ENCODE measurements at regions not wholly inside any gene's neighbourhood (a gene's known extent, or its start where the extent isn't known, plus 50 kb on each side); places are given as distances from the start of the nearest gene placed in this dataset.

- Histone ChIP-seq H3K27ac (ENCODE audit: low read depth in 2 of 2, low read length in 1 of 2) (no peak overlapping the region), H3K27me3 (ENCODE audit: control insufficient read depth in 1 of 2, insufficient read depth in 2 of 2, low read length in 2 of 2) (no peaks in the 10 kb centered on the region), H3K9me3 (ENCODE audit: control insufficient read depth in 2 of 2, insufficient read depth in 1 of 2, low read depth in 1 of 2, low read length in 1 of 2) (no peaks in the 10 kb centered on the region), H3K4me1 (ENCODE audit: control insufficient read depth in 2 of 2, insufficient read depth in 2 of 2, low read length in 1 of 2) (no peaks in the 10 kb centered on the region), H3K4me3 (ENCODE audit: low read depth in 1 of 2, low read length in 2 of 2) (no peak overlapping the region), H3K36me3 (ENCODE audit: control insufficient read depth in 2 of 2, insufficient read depth in 2 of 2, low read length in 1 of 2) (no peaks in the 10 kb centered on the region)
- WGBS, 2 donors: 91 to 94% methylated on average over 7 of the region's 7 CpGs
These were observed 190.2 kb upstream of the APCDD1 start for GRCh38 chr18:10264260-10264659.

GRCh38 chr18:10265560-10266333 is 188.7 kb upstream of the APCDD1 start:
- WGBS, 2 donors: 74% methylated on average over 6 of the region's 6 CpGs
- H3K9me3 ChIP-seq (ENCODE audit: control insufficient read depth in 2 of 2, insufficient read depth in 1 of 2, low read depth in 1 of 2, low read length in 1 of 2): no peaks in the 10 kb centered on the region
- peaks cover 0 to 2% of the 10 kb centered on the region in 2 donors for H3K4me1 ChIP-seq (ENCODE audit: control insufficient read depth in 2 of 2, insufficient read depth in 2 of 2, low read length in 1 of 2)
- H3K36me3 ChIP-seq (ENCODE audit: control insufficient read depth in 2 of 2, insufficient read depth in 2 of 2, low read length in 1 of 2): no peaks in the 10 kb centered on the region
- H3K27me3 ChIP-seq (ENCODE audit: control insufficient read depth in 1 of 2, insufficient read depth in 2 of 2, low read length in 2 of 2): no peaks in the 10 kb centered on the region
- no peak overlapping the region for H3K27ac ChIP-seq (ENCODE audit: low read depth in 2 of 2, low read length in 1 of 2)
- no peak overlapping the region for H3K4me3 ChIP-seq (ENCODE audit: low read depth in 1 of 2, low read length in 2 of 2)

GRCh38 chr18:10266334-10266590 is 188.2 kb upstream of the APCDD1 start:
- H3K9me3 ChIP-seq (ENCODE audit: control insufficient read depth in 2 of 2, insufficient read depth in 1 of 2, low read depth in 1 of 2, low read length in 1 of 2): no peaks in the 10 kb centered on the region
- no peaks in the 10 kb centered on the region for H3K27me3 ChIP-seq (ENCODE audit: control insufficient read depth in 1 of 2, insufficient read depth in 2 of 2, low read length in 2 of 2)
- H3K4me1 ChIP-seq (ENCODE audit: control insufficient read depth in 2 of 2, insufficient read depth in 2 of 2, low read length in 1 of 2): peaks cover 0 to 3% of the 10 kb centered on the region in 2 donors
- no peaks in the 10 kb centered on the region for H3K36me3 ChIP-seq (ENCODE audit: control insufficient read depth in 2 of 2, insufficient read depth in 2 of 2, low read length in 1 of 2)
- no peak overlapping the region for H3K27ac ChIP-seq (ENCODE audit: low read depth in 2 of 2, low read length in 1 of 2)
- WGBS, 2 donors: 76 to 78% methylated on average over 4 of the region's 4 CpGs
- no peak overlapping the region for H3K4me3 ChIP-seq (ENCODE audit: low read depth in 1 of 2, low read length in 2 of 2)

GRCh38 chr18:10269261-10269660 is 185.2 kb upstream of the APCDD1 start:
- no peaks in the 10 kb centered on the region for H3K27me3 ChIP-seq (ENCODE audit: control insufficient read depth in 1 of 2, insufficient read depth in 2 of 2, low read length in 2 of 2)
- no peak overlapping the region for H3K4me3 ChIP-seq (ENCODE audit: low read depth in 1 of 2, low read length in 2 of 2)
- peaks cover 0 to 3% of the 10 kb centered on the region in 2 donors for H3K4me1 ChIP-seq (ENCODE audit: control insufficient read depth in 2 of 2, insufficient read depth in 2 of 2, low read length in 1 of 2)
- H3K9me3 ChIP-seq (ENCODE audit: control insufficient read depth in 2 of 2, insufficient read depth in 1 of 2, low read depth in 1 of 2, low read length in 1 of 2): no peaks in the 10 kb centered on the region
- WGBS, 2 donors: 23 to 24% methylated on average over 1 of the region's 1 CpG
- no peaks in the 10 kb centered on the region for H3K36me3 ChIP-seq (ENCODE audit: control insufficient read depth in 2 of 2, insufficient read depth in 2 of 2, low read length in 1 of 2)
- no peak overlapping the region for H3K27ac ChIP-seq (ENCODE audit: low read depth in 2 of 2, low read length in 1 of 2)

GRCh38 chr18:10270151-10270571 is 184.3 kb upstream of the APCDD1 start:
- H3K4me3 ChIP-seq (ENCODE audit: low read depth in 1 of 2, low read length in 2 of 2): no peak overlapping the region
- peak overlapping the region; percentile 47 to 59 for H3K27ac ChIP-seq (ENCODE audit: low read depth in 2 of 2, low read length in 1 of 2)
- H3K4me1 ChIP-seq (ENCODE audit: control insufficient read depth in 2 of 2, insufficient read depth in 2 of 2, low read length in 1 of 2): peaks cover 0 to 3% of the 10 kb centered on the region in 2 donors
- no peaks in the 10 kb centered on the region for H3K27me3 ChIP-seq (ENCODE audit: control insufficient read depth in 1 of 2, insufficient read depth in 2 of 2, low read length in 2 of 2)
- 51 to 57% methylated on average over 8 of the region's 8 CpGs for WGBS, 2 donors
- H3K36me3 ChIP-seq (ENCODE audit: control insufficient read depth in 2 of 2, insufficient read depth in 2 of 2, low read length in 1 of 2): no peaks in the 10 kb centered on the region
- H3K9me3 ChIP-seq (ENCODE audit: control insufficient read depth in 2 of 2, insufficient read depth in 1 of 2, low read depth in 1 of 2, low read length in 1 of 2): no peaks in the 10 kb centered on the region

GRCh38 chr18:10271481-10271880 is 183.0 kb upstream of the APCDD1 start:
- WGBS, 2 donors: 96 to 100% methylated on average over 4 of the region's 4 CpGs
- Histone ChIP-seq H3K27ac (ENCODE audit: low read depth in 2 of 2, low read length in 1 of 2) (no peak overlapping the region), H3K9me3 (ENCODE audit: control insufficient read depth in 2 of 2, insufficient read depth in 1 of 2, low read depth in 1 of 2, low read length in 1 of 2) (no peaks in the 10 kb centered on the region), H3K4me1 (ENCODE audit: control insufficient read depth in 2 of 2, insufficient read depth in 2 of 2, low read length in 1 of 2) (peaks cover 0 to 3% of the 10 kb centered on the region in 2 donors), H3K4me3 (ENCODE audit: low read depth in 1 of 2, low read length in 2 of 2) (no peak overlapping the region), H3K27me3 (ENCODE audit: control insufficient read depth in 1 of 2, insufficient read depth in 2 of 2, low read length in 2 of 2) (no peaks in the 10 kb centered on the region), H3K36me3 (ENCODE audit: control insufficient read depth in 2 of 2, insufficient read depth in 2 of 2, low read length in 1 of 2) (no peaks in the 10 kb centered on the region)

- Histone ChIP-seq H3K27me3 (ENCODE audit: control insufficient read depth in 1 of 2, insufficient read depth in 2 of 2, low read length in 2 of 2) (no peaks in the 10 kb centered on the region), H3K9me3 (ENCODE audit: control insufficient read depth in 2 of 2, insufficient read depth in 1 of 2, low read depth in 1 of 2, low read length in 1 of 2) (no peaks in the 10 kb centered on the region), H3K4me3 (ENCODE audit: low read depth in 1 of 2, low read length in 2 of 2) (no peak overlapping the region), H3K36me3 (ENCODE audit: control insufficient read depth in 2 of 2, insufficient read depth in 2 of 2, low read length in 1 of 2) (no peaks in the 10 kb centered on the region), H3K4me1 (ENCODE audit: control insufficient read depth in 2 of 2, insufficient read depth in 2 of 2, low read length in 1 of 2) (peaks cover 0 to 3% of the 10 kb centered on the region in 2 donors), H3K27ac (ENCODE audit: low read depth in 2 of 2, low read length in 1 of 2) (no peak overlapping the region)
- WGBS, 2 donors: 79 to 85% methylated on average over 5 of the region's 5 CpGs
These were observed 180.1 kb upstream of the APCDD1 start for GRCh38 chr18:10274301-10274700.

GRCh38 chr18:10275486-10275885 is 178.9 kb upstream of the APCDD1 start:
- peaks cover 0 to 3% of the 10 kb centered on the region in 2 donors for H3K4me1 ChIP-seq (ENCODE audit: control insufficient read depth in 2 of 2, insufficient read depth in 2 of 2, low read length in 1 of 2)
- H3K4me3 ChIP-seq (ENCODE audit: low read depth in 1 of 2, low read length in 2 of 2): no peak overlapping the region
- H3K36me3 ChIP-seq (ENCODE audit: control insufficient read depth in 2 of 2, insufficient read depth in 2 of 2, low read length in 1 of 2): no peaks in the 10 kb centered on the region
- H3K27me3 ChIP-seq (ENCODE audit: control insufficient read depth in 1 of 2, insufficient read depth in 2 of 2, low read length in 2 of 2): no peaks in the 10 kb centered on the region
- WGBS, 2 donors: 89 to 92% methylated on average over 3 of the region's 3 CpGs
- H3K9me3 ChIP-seq (ENCODE audit: control insufficient read depth in 2 of 2, insufficient read depth in 1 of 2, low read depth in 1 of 2, low read length in 1 of 2): no peaks in the 10 kb centered on the region
- H3K27ac ChIP-seq (ENCODE audit: low read depth in 2 of 2, low read length in 1 of 2): no peak overlapping the region

GRCh38 chr18:10278265-10278664 is 176.2 kb upstream of the APCDD1 start:
- Histone ChIP-seq H3K36me3 (ENCODE audit: control insufficient read depth in 2 of 2, insufficient read depth in 2 of 2, low read length in 1 of 2) (no peaks in the 10 kb centered on the region), H3K27ac (ENCODE audit: low read depth in 2 of 2, low read length in 1 of 2) (no peak overlapping the region), H3K9me3 (ENCODE audit: control insufficient read depth in 2 of 2, insufficient read depth in 1 of 2, low read depth in 1 of 2, low read length in 1 of 2) (no peaks in the 10 kb centered on the region), H3K27me3 (ENCODE audit: control insufficient read depth in 1 of 2, insufficient read depth in 2 of 2, low read length in 2 of 2) (no peaks in the 10 kb centered on the region), H3K4me3 (ENCODE audit: low read depth in 1 of 2, low read length in 2 of 2) (no peak overlapping the region), H3K4me1 (ENCODE audit: control insufficient read depth in 2 of 2, insufficient read depth in 2 of 2, low read length in 1 of 2) (no peaks in the 10 kb centered on the region)

- 91 to 92% methylated on average over 4 of the region's 4 CpGs for WGBS, 2 donors
- Histone ChIP-seq H3K36me3 (ENCODE audit: control insufficient read depth in 2 of 2, insufficient read depth in 2 of 2, low read length in 1 of 2) (no peaks in the 10 kb centered on the region), H3K27ac (ENCODE audit: low read depth in 2 of 2, low read length in 1 of 2) (no peak overlapping the region), H3K27me3 (ENCODE audit: control insufficient read depth in 1 of 2, insufficient read depth in 2 of 2, low read length in 2 of 2) (no peaks in the 10 kb centered on the region), H3K4me3 (ENCODE audit: low read depth in 1 of 2, low read length in 2 of 2) (no peak overlapping the region), H3K9me3 (ENCODE audit: control insufficient read depth in 2 of 2, insufficient read depth in 1 of 2, low read depth in 1 of 2, low read length in 1 of 2) (no peaks in the 10 kb centered on the region), H3K4me1 (ENCODE audit: control insufficient read depth in 2 of 2, insufficient read depth in 2 of 2, low read length in 1 of 2) (peaks cover 0 to 2% of the 10 kb centered on the region in 2 donors)
These were observed 175.0 kb upstream of the APCDD1 start for GRCh38 chr18:10279471-10279870.
